ENCODE measurements at regions not wholly inside any gene's neighbourhood (a gene's known extent, or its start where the extent isn't known, plus 50 kb on each side); places are given as distances from the start of the nearest gene placed in this dataset.
"Not testable (repeated sequence)": the region's sequence is repeated elsewhere in the genome, so short reads cannot be mapped to it uniquely, and the experiment has no call there.

DNA sequence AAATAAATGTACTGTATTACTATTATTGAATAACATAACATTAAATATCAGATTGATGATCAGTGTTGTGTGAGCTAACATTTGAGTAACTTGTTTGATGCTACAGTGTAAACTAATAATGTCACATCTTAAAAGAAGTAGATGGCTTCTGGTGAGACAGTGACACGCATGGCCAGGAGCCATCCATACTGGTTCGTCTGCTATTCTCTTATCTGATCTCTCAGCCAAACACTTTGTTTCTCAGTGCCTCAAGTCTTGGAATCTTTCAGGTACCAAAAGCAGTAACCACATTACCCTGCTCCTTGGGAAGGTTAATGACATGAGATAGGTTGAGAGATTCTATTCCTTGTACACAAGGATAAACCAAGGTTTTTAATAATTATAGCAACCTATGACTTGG is 198.1 kb upstream of the IGFBP7 start:
- ATAC-seq: no peak
- TF ChIP-seq ZNF565 (CRISPR knock-in tag; conservative IDR thresholded peaks at IDR 0.05; ENCODE audit: low read depth) (no peak), OSR1 (CRISPR knock-in tag; IDR thresholded peaks at IDR 0.05) (no peak), ARNTL (CRISPR knock-in tag; IDR thresholded peaks at IDR 0.05; ENCODE audit: borderline replicate concordance, low read depth) (no peak), TCF4 (CRISPR knock-in tag; IDR thresholded peaks at IDR 0.05; ENCODE audit: borderline replicate concordance) (no peak), ISL1 (CRISPR knock-in tag; IDR thresholded peaks at IDR 0.05) (no peak), ZFP3 (CRISPR knock-in tag; IDR thresholded peaks at IDR 0.05) (no peak)
- TF ChIP-seq, protein P1, sequence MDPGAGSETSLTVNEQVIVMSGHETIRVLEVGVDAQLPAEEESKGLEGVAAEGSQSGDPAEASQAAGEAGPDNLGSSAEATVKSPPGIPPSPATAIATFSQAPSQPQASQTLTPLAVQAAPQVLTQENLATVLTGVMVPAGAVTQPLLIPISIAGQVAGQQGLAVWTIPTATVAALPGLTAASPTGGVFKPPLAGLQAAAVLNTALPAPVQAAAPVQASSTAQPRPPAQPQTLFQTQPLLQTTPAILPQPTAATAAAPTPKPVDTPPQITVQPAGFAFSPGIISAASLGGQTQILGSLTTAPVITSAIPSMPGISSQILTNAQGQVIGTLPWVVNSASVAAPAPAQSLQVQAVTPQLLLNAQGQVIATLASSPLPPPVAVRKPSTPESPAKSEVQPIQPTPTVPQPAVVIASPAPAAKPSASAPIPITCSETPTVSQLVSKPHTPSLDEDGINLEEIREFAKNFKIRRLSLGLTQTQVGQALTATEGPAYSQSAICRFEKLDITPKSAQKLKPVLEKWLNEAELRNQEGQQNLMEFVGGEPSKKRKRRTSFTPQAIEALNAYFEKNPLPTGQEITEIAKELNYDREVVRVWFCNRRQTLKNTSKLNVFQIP (CRISPR knock-in tag; IDR thresholded peaks at IDR 0.05; ENCODE audit: borderline replicate concordance, low read depth): no peak

DNA sequence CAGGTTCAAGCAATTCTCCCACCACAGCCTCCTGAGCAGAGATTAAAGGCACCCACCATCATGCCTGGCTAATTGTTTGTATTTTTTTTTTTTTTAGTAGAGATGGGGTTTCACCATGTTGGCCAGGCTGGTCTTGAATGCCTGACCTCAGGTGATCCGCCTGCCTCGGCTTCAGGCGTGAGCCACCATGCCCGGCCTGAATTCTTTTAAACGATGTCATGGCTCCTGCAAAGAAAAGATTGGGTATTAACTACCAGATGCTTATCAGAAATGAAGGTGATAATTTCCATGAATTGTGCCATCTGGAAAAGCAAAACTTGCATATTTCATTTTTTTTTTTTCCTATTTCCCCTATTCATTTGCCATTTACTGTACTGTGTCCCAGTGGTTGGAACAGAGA is 195.7 kb upstream of the IGFBP7 start:
- no peak for ATAC-seq
- TF ChIP-seq TCF4 (CRISPR knock-in tag; IDR thresholded peaks at IDR 0.05; ENCODE audit: borderline replicate concordance) (no peak), PPARA (CRISPR knock-in tag; IDR thresholded peaks at IDR 0.05; ENCODE audit: borderline replicate concordance) (no peak), ESRRG (CRISPR knock-in tag; IDR thresholded peaks at IDR 0.05) (no peak)
- TF ChIP-seq, protein P2, sequence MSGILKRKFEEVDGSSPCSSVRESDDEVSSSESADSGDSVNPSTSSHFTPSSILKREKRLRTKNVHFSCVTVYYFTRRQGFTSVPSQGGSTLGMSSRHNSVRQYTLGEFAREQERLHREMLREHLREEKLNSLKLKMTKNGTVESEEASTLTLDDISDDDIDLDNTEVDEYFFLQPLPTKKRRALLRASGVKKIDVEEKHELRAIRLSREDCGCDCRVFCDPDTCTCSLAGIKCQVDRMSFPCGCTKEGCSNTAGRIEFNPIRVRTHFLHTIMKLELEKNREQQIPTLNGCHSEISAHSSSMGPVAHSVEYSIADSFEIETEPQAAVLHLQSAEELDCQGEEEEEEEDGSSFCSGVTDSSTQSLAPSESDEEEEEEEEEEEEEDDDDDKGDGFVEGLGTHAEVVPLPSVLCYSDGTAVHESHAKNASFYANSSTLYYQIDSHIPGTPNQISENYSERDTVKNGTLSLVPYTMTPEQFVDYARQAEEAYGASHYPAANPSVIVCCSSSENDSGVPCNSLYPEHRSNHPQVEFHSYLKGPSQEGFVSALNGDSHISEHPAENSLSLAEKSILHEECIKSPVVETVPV (CRISPR knock-in tag; IDR thresholded peaks at IDR 0.05): no peak

DNA sequence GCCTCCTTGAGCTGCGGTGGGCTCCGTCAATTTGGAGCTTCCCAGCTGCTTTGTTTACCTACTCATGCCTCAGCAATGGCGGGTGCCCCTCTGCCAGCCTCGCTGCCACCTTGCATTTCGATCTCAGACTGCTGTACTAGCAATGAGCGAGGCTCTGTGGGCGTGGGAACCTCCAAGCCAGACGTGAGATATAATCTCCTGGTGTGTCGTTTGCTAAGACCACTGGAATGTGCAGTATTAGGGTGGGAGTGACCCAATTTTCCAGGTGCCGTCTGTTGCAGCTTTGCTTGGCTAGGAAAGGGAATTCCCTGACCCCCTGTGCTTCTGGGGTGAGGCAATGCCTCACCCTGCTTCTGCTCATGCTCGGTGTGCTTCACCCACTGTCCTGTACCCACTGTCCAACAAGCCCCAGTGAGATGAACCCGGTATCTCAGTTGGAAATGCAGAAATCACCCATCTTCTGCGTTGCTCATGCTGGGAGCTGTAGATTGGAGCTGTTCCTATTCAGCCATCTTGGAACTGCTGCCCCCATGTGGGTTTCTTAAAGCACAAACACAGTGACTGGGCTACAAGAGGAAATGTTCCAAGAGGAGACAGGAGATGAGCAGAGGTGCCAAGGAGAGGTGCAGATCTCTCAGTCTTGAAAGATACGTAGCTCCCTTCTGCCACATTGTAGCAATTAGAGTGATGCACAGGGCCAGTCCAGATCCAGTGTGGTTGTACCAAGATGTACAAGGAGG is 193.0 kb upstream of the IGFBP7 start:
- ATAC-seq: no peak
- no peak for TF ChIP-seq TCF4 (CRISPR knock-in tag; IDR thresholded peaks at IDR 0.05; ENCODE audit: borderline replicate concordance)
- TF ChIP-seq, protein P3, sequence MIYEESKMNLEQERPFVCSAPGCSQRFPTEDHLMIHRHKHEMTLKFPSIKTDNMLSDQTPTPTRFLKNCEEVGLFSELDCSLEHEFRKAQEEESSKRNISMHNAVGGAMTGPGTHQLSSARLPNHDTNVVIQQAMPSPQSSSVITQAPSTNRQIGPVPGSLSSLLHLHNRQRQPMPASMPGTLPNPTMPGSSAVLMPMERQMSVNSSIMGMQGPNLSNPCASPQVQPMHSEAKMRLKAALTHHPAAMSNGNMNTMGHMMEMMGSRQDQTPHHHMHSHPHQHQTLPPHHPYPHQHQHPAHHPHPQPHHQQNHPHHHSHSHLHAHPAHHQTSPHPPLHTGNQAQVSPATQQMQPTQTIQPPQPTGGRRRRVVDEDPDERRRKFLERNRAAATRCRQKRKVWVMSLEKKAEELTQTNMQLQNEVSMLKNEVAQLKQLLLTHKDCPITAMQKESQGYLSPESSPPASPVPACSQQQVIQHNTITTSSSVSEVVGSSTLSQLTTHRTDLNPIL (CRISPR knock-in tag; IDR thresholded peaks at IDR 0.05; ENCODE audit: low read depth): no peak
- no peak for TF ChIP-seq ZNF565 (CRISPR knock-in tag; conservative IDR thresholded peaks at IDR 0.05; ENCODE audit: low read depth)
- TF ChIP-seq ZNF70 (CRISPR knock-in tag; IDR thresholded peaks at IDR 0.05): no peak
- TF ChIP-seq ISL1 (CRISPR knock-in tag; IDR thresholded peaks at IDR 0.05): no peak
- no peak for TF ChIP-seq TOX (CRISPR knock-in tag; IDR thresholded peaks at IDR 0.05; ENCODE audit: borderline replicate concordance)
- TF ChIP-seq BACH2 (CRISPR knock-in tag; IDR thresholded peaks at IDR 0.05; ENCODE audit: borderline replicate concordance): no peak
- no peak for TF ChIP-seq SNAI2 (CRISPR knock-in tag; IDR thresholded peaks at IDR 0.05)
- TF ChIP-seq ZFP3 (CRISPR knock-in tag; IDR thresholded peaks at IDR 0.05): no peak
- TF ChIP-seq ARNTL (CRISPR knock-in tag; IDR thresholded peaks at IDR 0.05; ENCODE audit: borderline replicate concordance, low read depth): no peak
- TF ChIP-seq CSDC2 (CRISPR knock-in tag; IDR thresholded peaks at IDR 0.05): no peak
- no peak for TF ChIP-seq ESRRG (CRISPR knock-in tag; IDR thresholded peaks at IDR 0.05)
- TF ChIP-seq GLIS3 (CRISPR knock-in tag; IDR thresholded peaks at IDR 0.05): no peak
- TF ChIP-seq, protein P1 (CRISPR knock-in tag; IDR thresholded peaks at IDR 0.05; ENCODE audit: borderline replicate concordance, low read depth): no peak
- no peak for TF ChIP-seq ZNF8 (CRISPR knock-in tag; IDR thresholded peaks at IDR 0.05)
- TF ChIP-seq, protein P2 (CRISPR knock-in tag; IDR thresholded peaks at IDR 0.05): no peak
- TF ChIP-seq ZFP30 (CRISPR knock-in tag; IDR thresholded peaks at IDR 0.05): no peak
- no peak for TF ChIP-seq OSR1 (CRISPR knock-in tag; IDR thresholded peaks at IDR 0.05)

- not testable (repeated sequence) for ATAC-seq
Measured at GRCh38 chr4:57300300-57300699, 190.1 kb upstream of the IGFBP7 start.

Measured in SK-N-SH treated with all-trans-retinoic acid at 6 μM for 48 hours (cell line).